ENCODE measurements at regions not wholly inside any gene's neighbourhood (a gene's known extent, or its start where the extent isn't known, plus 50 kb on each side); places are given as distances from the start of the nearest gene placed in this dataset.

GRCh38 chr15:95522533-95522932 lies 808.0 kb upstream of the NR2F2 start:
- no peaks in the 10 kb centered on the region for H3K4me1 ChIP-seq (ENCODE audit: control insufficient read depth in 1 of 2, insufficient read depth in 2 of 2, low read depth in 1 of 2, low read length in 1 of 2)
- DNase-seq, result no peak
- H3K36me3 ChIP-seq (replicated peaks in 1 of 2; ENCODE audit: control insufficient read depth in 1 of 2, insufficient read depth in 2 of 2, low read length in 1 of 2), result no peaks in the 10 kb centered on the region
- no peak overlapping the region for H3K27ac ChIP-seq (ENCODE audit: low read depth in 2 of 2, low read length in 1 of 2)
- 24% methylated on average over 3 of the region's 3 CpGs for WGBS (ENCODE audit: low lambda C conversion rate)
- ChIA-PET POLR2A (no interaction called here), CTCF (no interaction called here)
- no peak overlapping the region for H3K4me2 ChIP-seq
- H3K4me3 ChIP-seq (ENCODE audit: low read depth in 2 of 2, low read length in 1 of 2), result no peak overlapping the region
- H3K9ac ChIP-seq, result no peak overlapping the region
- H3K27me3 ChIP-seq (ENCODE audit: insufficient read depth), result no peaks in the 10 kb centered on the region
- no peaks in the 10 kb centered on the region for H3K9me3 ChIP-seq
- H2AFZ ChIP-seq (ENCODE audit: low read depth), result no peak overlapping the region
- no peaks in the 10 kb centered on the region for H3K9me2 ChIP-seq
- TF ChIP-seq YY1 (IDR thresholded peaks at IDR 0.05; ENCODE audit: low read depth) (no peak), RXRA (IDR thresholded peaks at IDR 0.05; ENCODE audit: borderline replicate concordance, low read depth) (no peak), CHD2 (IDR thresholded peaks at IDR 0.05; ENCODE audit: low read length, partially characterized antibody) (no peak), RAD21 (IDR thresholded peaks at IDR 0.05; ENCODE audit: low read length) (no peak), FOXJ3 (CRISPR knock-in tag; IDR thresholded peaks at IDR 0.05) (no peak), USF2 (IDR thresholded peaks at IDR 0.05; ENCODE audit: borderline replicate concordance, low read depth, low read length) (no peak), GATA2 (CRISPR knock-in tag; IDR thresholded peaks at IDR 0.05) (no peak), ZBTB33 (IDR thresholded peaks at IDR 0.05; ENCODE audit: borderline replicate concordance, low read depth) (no peak)
- H4K20me1 ChIP-seq (ENCODE audit: insufficient read depth), result no peaks in the 10 kb centered on the region
- H3F3A ChIP-seq (replicated peaks; ENCODE audit: insufficient read depth), result no peaks in the 10 kb centered on the region
- H3K79me2 ChIP-seq (ENCODE audit: insufficient read depth), result no peaks in the 10 kb centered on the region; the same call in 1 of the 2 replicates

GRCh38 chr15:95528920-95529319 lies 801.6 kb upstream of the NR2F2 start:
- H3K9me2 ChIP-seq, result no peaks in the 10 kb centered on the region
- H2AFZ ChIP-seq (ENCODE audit: low read depth), result no peak overlapping the region
- POLR2A ChIA-PET, result no interaction called here
- H3F3A ChIP-seq (replicated peaks; ENCODE audit: insufficient read depth), result no peaks in the 10 kb centered on the region
- no peaks in the 10 kb centered on the region for H3K9me3 ChIP-seq
- H3K4me3 ChIP-seq (ENCODE audit: low read depth in 2 of 2, low read length in 1 of 2), result no peak overlapping the region
- no peaks in the 10 kb centered on the region for H3K4me1 ChIP-seq (ENCODE audit: control insufficient read depth in 1 of 2, insufficient read depth in 2 of 2, low read depth in 1 of 2, low read length in 1 of 2)
- no peaks in the 10 kb centered on the region for H3K36me3 ChIP-seq (replicated peaks in 1 of 2; ENCODE audit: control insufficient read depth in 1 of 2, insufficient read depth in 2 of 2, low read length in 1 of 2)
- H3K9ac ChIP-seq, result no peak overlapping the region
- H3K27me3 ChIP-seq (ENCODE audit: insufficient read depth), result no peaks in the 10 kb centered on the region
- H3K4me2 ChIP-seq, result no peak overlapping the region
- CTCF ChIA-PET, result no interaction called here
- H4K20me1 ChIP-seq (ENCODE audit: insufficient read depth), result no peaks in the 10 kb centered on the region
- no peaks in the 10 kb centered on the region; the same call in 1 of the 2 replicates for H3K79me2 ChIP-seq (ENCODE audit: insufficient read depth)
- DNase-seq, result no peak
- 9% methylated on average over 3 of the region's 3 CpGs for WGBS (ENCODE audit: low lambda C conversion rate)
- no peak overlapping the region for H3K27ac ChIP-seq (ENCODE audit: low read depth in 2 of 2, low read length in 1 of 2)
- TF ChIP-seq IRF3 (IDR thresholded peaks at IDR 0.05; ENCODE audit: low read depth, low read length), result no peak
- TF ChIP-seq FOXM1 (IDR thresholded peaks at IDR 0.05; ENCODE audit: low read depth), result no peak
- no peak for TF ChIP-seq PBX3 (IDR thresholded peaks at IDR 0.05)
- no peak for TF ChIP-seq MAX (IDR thresholded peaks at IDR 0.05; ENCODE audit: low read depth)
- TF ChIP-seq REST (IDR thresholded peaks at IDR 0.05; ENCODE audit: low read depth, low read length), result no peak
